ENCODE measurements at regions not wholly inside any gene's neighbourhood (a gene's known extent, or its start where the extent isn't known, plus 50 kb on each side); places are given as distances from the start of the nearest gene placed in this dataset.

DNA sequence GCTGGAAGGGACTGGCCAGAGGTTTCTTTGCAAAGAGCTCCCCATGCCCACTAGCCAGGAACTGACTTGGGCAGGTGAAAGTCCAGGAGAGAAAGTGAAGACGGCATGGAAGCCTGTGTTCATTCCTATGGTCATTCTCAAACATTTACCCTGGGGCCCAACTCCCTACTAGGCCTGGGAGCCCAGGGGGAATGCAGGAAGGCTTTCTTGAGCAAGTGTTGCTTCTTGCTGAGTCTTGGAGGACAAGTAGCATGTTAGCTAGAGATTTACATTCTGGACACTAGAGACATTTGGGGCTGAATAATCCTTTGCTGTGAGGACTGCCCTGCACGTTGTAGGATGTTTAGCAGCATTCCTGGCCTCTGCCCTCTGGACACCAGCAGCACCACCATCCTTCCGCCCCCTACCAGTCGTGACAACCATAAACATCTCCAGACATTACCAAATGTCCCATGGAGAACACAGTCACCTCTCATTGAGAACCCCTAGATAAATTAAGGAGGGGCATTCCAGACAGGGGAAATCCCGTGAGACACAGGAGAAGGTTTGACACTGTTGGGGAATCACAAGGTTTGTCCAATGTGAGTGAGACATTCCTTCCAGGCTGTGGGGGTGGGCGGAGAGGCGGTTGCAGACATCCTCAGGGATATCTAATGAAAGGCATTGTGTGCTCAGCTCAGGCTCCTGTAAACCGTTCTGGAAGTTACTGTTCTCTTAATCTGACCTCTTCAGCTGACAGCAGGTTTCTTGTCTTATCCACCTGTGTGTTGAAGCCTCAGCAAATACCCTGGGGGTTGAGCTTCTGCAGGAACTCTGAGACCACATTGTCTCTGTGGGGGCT lies 236.2 kb downstream of the TLE3 start:
- Histone ChIP-seq H3K27ac (no peak overlapping the region), H3K27me3 (no peaks in the 10 kb centered on the region), H3K9me3 (no peaks in the 10 kb centered on the region), H3K36me3 (no peaks in the 10 kb centered on the region), H3K4me3 (no peak overlapping the region), H3K4me1 (no peaks in the 10 kb centered on the region)
- no peak for DNase-seq (ENCODE audit: low spot score in 2 of 2)
- TF ChIP-seq, protein P1, sequence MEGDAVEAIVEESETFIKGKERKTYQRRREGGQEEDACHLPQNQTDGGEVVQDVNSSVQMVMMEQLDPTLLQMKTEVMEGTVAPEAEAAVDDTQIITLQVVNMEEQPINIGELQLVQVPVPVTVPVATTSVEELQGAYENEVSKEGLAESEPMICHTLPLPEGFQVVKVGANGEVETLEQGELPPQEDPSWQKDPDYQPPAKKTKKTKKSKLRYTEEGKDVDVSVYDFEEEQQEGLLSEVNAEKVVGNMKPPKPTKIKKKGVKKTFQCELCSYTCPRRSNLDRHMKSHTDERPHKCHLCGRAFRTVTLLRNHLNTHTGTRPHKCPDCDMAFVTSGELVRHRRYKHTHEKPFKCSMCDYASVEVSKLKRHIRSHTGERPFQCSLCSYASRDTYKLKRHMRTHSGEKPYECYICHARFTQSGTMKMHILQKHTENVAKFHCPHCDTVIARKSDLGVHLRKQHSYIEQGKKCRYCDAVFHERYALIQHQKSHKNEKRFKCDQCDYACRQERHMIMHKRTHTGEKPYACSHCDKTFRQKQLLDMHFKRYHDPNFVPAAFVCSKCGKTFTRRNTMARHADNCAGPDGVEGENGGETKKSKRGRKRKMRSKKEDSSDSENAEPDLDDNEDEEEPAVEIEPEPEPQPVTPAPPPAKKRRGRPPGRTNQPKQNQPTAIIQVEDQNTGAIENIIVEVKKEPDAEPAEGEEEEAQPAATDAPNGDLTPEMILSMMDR (IDR thresholded peaks at IDR 0.05) = no peak
- intact Hi-C loops (cut with DNase I) = no loop called here

DNA sequence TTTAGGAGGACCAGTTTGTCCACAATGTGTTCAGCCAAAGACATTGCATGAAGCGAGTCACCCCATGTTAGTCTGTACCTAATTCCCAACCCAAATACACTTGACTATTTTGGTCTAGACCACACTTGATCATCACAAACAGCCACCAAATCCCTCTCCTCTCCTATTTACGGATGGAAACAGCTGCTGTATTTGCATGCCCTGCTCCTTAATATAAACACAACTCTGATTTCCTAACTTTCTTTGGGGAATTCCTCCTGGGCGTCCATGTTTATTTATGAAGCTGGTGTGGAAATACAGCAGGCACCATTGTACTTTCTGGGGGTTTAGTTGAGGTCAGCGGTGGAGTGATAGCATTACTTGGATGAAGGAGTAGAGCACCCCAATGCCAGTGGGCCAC lies 235.2 kb downstream of the TLE3 start:
- H3K36me3 ChIP-seq = no peaks in the 10 kb centered on the region
- no peaks in the 10 kb centered on the region for H3K27me3 ChIP-seq
- H3K4me1 ChIP-seq = no peaks in the 10 kb centered on the region
- no peak overlapping the region for H3K4me3 ChIP-seq
- H3K27ac ChIP-seq = no peak overlapping the region
- intact Hi-C loops (cut with DNase I) = no loop called here
- H3K9me3 ChIP-seq = no peaks in the 10 kb centered on the region
- DNase-seq (ENCODE audit: low spot score in 2 of 2) = no peak
- TF ChIP-seq, protein P1 (IDR thresholded peaks at IDR 0.05) = no peak

DNA sequence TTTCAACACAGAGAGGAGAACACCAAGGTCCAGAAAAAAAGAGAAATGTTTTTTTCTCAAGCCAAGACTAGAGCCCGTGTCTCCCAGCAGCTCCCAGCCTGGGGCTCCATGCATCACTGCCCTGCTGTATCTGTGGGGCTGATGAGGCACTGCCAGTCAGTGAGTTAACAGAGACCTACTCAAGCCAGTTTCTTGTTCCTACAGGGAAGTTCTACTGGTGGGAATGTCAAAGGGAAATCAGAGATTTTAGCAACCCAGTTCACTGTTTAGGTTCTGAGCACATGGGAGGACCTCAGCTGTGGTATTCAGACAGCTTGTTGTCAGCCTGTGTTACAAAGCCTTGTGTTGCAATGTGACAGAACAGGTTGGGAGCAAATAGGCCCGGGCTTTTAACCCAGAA lies 234.3 kb downstream of the TLE3 start:
- no peaks in the 10 kb centered on the region for H3K9me3 ChIP-seq
- TF ChIP-seq, protein P1 (IDR thresholded peaks at IDR 0.05) = no peak
- no peak for DNase-seq (ENCODE audit: low spot score in 2 of 2)
- intact Hi-C loops (cut with DNase I) = no loop called here
- no peaks in the 10 kb centered on the region for H3K36me3 ChIP-seq
- no peak overlapping the region for H3K4me3 ChIP-seq
- H3K27ac ChIP-seq = no peak overlapping the region
- H3K27me3 ChIP-seq = no peaks in the 10 kb centered on the region
- no peaks in the 10 kb centered on the region for H3K4me1 ChIP-seq

DNA sequence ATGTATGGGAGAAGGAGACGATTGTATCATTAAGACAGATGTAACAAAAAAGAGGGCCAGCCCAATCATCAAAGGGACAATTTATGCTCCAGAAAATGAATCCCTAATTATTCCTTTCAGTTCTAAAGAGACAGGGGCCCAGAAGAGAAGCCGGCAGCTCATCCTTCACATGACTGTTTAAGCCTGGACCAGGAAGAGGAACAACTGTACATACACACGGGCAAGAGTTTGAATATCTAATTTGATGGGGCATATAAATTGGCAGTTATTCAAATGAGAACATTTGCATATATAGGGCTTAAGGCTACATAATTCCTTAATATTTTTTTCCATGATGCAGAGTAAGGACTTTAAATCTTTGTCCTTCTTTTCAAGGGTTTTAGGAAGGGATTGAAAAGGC lies 232.3 kb downstream of the TLE3 start:
- Histone ChIP-seq H3K9me3 (no peaks in the 10 kb centered on the region), H3K36me3 (no peaks in the 10 kb centered on the region), H3K4me3 (no peak overlapping the region), H3K27ac (no peak overlapping the region), H3K4me1 (no peaks in the 10 kb centered on the region), H3K27me3 (no peaks in the 10 kb centered on the region)
- no peak for DNase-seq (ENCODE audit: low spot score in 2 of 2)
- TF ChIP-seq, protein P1 (IDR thresholded peaks at IDR 0.05) = no peak
- intact Hi-C loops (cut with DNase I) = no loop called here

DNA sequence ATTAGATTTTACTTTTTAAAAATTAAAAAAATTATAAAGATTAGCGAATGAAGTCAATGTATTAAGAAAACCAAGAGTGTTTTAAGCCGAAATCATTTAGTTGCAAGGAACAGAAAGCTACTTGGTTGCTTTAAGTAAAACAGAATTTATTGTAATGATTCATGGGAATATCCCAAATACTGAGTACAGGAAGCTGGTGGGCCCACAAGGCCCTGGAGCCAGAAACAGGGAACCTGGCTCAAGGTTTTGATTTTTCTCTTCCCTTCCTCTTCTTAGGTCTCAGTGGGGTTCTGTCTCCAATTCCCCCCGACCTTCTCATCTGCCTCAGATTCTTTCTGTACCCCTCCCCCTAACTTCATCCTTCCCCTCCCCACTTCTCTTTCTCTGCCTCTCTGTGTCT lies 229.0 kb downstream of the TLE3 start:
- Histone ChIP-seq H3K4me1 (no peaks in the 10 kb centered on the region), H3K27me3 (no peaks in the 10 kb centered on the region)
- TF ChIP-seq, protein P1 (IDR thresholded peaks at IDR 0.05) = no peak

More for the DNA sequence above, 229.0 kb downstream of the TLE3 start:
- Histone ChIP-seq H3K27ac (no peak overlapping the region), H3K36me3 (no peaks in the 10 kb centered on the region), H3K9me3 (peaks cover 0 to 6% of the 10 kb centered on the region in 2 donors), H3K4me3 (no peak overlapping the region)
- DNase-seq (ENCODE audit: low spot score in 2 of 2) = no peak
- intact Hi-C loops (cut with DNase I) = no loop called here
